Upper lobe of left lung (tissue), 4 donors: ENCODE measurements at regions not wholly inside any gene's neighbourhood (a gene's known extent, or its start where the extent isn't known, plus 50 kb on each side); places are given as distances from the start of the nearest gene placed in this dataset.

Experiments used
- CTCF ChIP-seq, 6 experiments: fragments of 450-650 bp in 4 of 6; fragments of 200-600 bp in 2 of 6; sonication (generic) in 2 of 6; IDR thresholded peaks; one replicate each; pipeline ENCODE4 v1.5.1; 2016 to 2019; ENCODE audit warnings: antibody characterized with exemption in 6 of 6
- EP300 ChIP-seq, 4 donors: sonication (generic); formaldehyde crosslinking; IDR thresholded peaks; one replicate each; pipeline ENCODE4 v1.5.1; 2017; ENCODE audit warnings: antibody characterized with exemption in 4 of 4, control low read depth in 2 of 4
- POLR2A ChIP-seq, 4 donors: fragments of 450-650 bp; IDR thresholded peaks; one replicate each; pipeline ENCODE4 v1.5.1; 2016 to 2017; ENCODE audit warnings: antibody characterized with exemption in 4 of 4, mild to moderate bottlenecking in 2 of 4

GRCh38 chr6:71125216-71125615, 163.4 kb upstream of the OGFRL1 start:
- TF ChIP-seq CTCF (IDR thresholded peaks at IDR 0.05) = no peak
- TF ChIP-seq POLR2A (IDR thresholded peaks at IDR 0.05) = no peak
- TF ChIP-seq EP300 (IDR thresholded peaks at IDR 0.05) = no peak
